ENCODE measurements at regions not wholly inside any gene's neighbourhood (a gene's known extent, or its start where the extent isn't known, plus 50 kb on each side); places are given as distances from the start of the nearest gene placed in this dataset.

DNA sequence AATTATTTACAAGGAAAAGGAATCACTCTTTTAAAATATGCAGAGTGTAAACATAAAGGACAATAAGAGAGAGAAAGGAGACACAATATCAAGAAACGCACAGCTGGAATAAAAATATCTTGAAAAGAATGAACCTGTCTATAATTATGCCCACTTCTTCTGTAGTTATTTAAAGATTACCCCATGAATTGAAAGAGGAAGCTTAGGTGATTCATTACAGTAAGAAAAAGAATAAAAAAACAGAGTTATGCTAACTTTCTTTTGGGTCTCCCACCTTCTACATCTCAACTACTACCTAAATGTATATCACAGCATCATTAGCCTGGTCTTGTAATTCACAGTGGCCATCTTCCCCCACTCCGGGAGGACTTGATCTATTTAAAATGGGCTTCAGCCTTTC lies 182.1 kb downstream of the MRPL39 start:
- TF ChIP-seq EZH2phosphoT487 (IDR thresholded peaks at IDR 0.05; ENCODE audit: insufficient read depth, low read depth), result no peak
- no peak for TF ChIP-seq EZH2 (IDR thresholded peaks at IDR 0.05; ENCODE audit: insufficient read depth, poor library complexity, severe bottlenecking)

Data from GM23248 (cell line).